Thyroid gland (tissue), 4 donors: ENCODE measurements at regions not wholly inside any gene's neighbourhood (a gene's known extent, or its start where the extent isn't known, plus 50 kb on each side); places are given as distances from the start of the nearest gene placed in this dataset.
"Not testable (repeated sequence)": the region's sequence is repeated elsewhere in the genome, so short reads cannot be mapped to it uniquely, and the experiment has no call there.

ENCODE experiments used
- DNase-seq, 2 donors: peaks; one replicate each; pipeline ENCODE4 v3.0.0-alpha.2; 2019
- H3K27ac ChIP-seq, 3 donors: fragments of 200-600 bp; sonication (generic); 1 replicate in 2 of 3; 2 replicates in 1 of 3; pipeline ENCODE4 v1.5.1; 2016 to 2019; ENCODE audit warnings: mild to moderate bottlenecking in 1 of 3, moderate library complexity in 1 of 3
- H3K27me3 ChIP-seq: fragments of 200-600 bp; sonication (generic); one replicate; pipeline ENCODE4 v1.5.1; 2019
- H3K36me3 ChIP-seq, 2 donors: fragments of 200-600 bp; sonication (generic); one replicate each; pipeline ENCODE4 v1.5.1; 2016 to 2019
- H3K4me1 ChIP-seq, 2 donors: fragments of 200-600 bp; sonication (generic); one replicate each; pipeline ENCODE4 v1.5.1; 2017 to 2019
- H3K4me3 ChIP-seq, 3 donors: fragments of 200-600 bp; sonication (generic); replicated peaks in 1 of 3; 1 replicate in 2 of 3; 2 replicates in 1 of 3; pipeline ENCODE4 v1.5.1; 2016; ENCODE audit warnings: mild to moderate bottlenecking in 1 of 3
- H3K9me3 ChIP-seq: fragments of 200-600 bp; sonication (generic); one replicate; pipeline ENCODE4 v1.5.1; 2017
- POLR2A ChIP-seq, 2 donors: fragments of 450-650 bp; IDR thresholded peaks; one replicate each; pipeline ENCODE4 v1.6.1; 2017; ENCODE audit warnings: antibody characterized with exemption in 2 of 2, mild to moderate bottlenecking in 2 of 2, moderate library complexity in 1 of 2
- WGBS, 2 donors: methylation state at CpG; one replicate each; pipeline ENCODE4 v1.1.5; 2017; 5-methylcytosine and 5-hydroxymethylcytosine counted together
- intact Hi-C: fragments of 100-400 bp; cut with DNase I; formaldehyde crosslinking; loops from one replicate; pipeline ENCODE4 v1.15.1; 2023
- TF ChIP-seq, protein P1 (sequence below), 6 experiments: fragments of 200-600 bp in 3 of 6; fragments of 450-650 bp in 3 of 6; sonication (generic) in 3 of 6; IDR thresholded peaks; one replicate each; pipeline ENCODE4 v1.5.1; 2016 to 2019; ENCODE audit warnings: antibody characterized with exemption in 6 of 6, mild to moderate bottlenecking in 2 of 6, inconsistent platforms in 1 of 6, moderate library complexity in 1 of 6

DNA sequence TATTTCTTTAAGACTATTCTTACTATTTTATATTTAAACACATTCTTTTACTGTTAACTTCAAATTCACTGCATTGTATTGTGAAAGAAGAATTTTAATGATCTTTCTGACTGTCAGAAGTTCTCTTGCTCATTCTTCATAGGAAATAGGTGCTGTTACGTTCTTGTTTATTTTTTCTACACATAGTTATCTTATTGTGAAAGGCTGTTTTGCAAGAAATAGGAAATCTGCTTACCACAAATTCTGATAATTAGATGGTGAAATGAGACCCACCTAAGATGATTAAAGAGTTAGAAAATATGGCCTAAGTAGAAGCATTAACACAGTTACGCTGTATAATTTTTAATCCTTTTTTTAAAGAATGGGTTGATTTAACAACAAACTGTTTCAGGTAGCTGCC, 316.1 kb upstream of the ZFP42 start:
- Histone ChIP-seq H3K9me3 (no peaks in the 10 kb centered on the region), H3K27me3 (no peaks in the 10 kb centered on the region), H3K36me3 (no peaks in the 10 kb centered on the region), H3K4me3 (no peak overlapping the region), H3K27ac (no peak overlapping the region), H3K4me1 (peaks cover 0 to 3% of the 10 kb centered on the region in 2 donors)
- no peak for TF ChIP-seq POLR2A (IDR thresholded peaks at IDR 0.05)
- TF ChIP-seq, protein P1, sequence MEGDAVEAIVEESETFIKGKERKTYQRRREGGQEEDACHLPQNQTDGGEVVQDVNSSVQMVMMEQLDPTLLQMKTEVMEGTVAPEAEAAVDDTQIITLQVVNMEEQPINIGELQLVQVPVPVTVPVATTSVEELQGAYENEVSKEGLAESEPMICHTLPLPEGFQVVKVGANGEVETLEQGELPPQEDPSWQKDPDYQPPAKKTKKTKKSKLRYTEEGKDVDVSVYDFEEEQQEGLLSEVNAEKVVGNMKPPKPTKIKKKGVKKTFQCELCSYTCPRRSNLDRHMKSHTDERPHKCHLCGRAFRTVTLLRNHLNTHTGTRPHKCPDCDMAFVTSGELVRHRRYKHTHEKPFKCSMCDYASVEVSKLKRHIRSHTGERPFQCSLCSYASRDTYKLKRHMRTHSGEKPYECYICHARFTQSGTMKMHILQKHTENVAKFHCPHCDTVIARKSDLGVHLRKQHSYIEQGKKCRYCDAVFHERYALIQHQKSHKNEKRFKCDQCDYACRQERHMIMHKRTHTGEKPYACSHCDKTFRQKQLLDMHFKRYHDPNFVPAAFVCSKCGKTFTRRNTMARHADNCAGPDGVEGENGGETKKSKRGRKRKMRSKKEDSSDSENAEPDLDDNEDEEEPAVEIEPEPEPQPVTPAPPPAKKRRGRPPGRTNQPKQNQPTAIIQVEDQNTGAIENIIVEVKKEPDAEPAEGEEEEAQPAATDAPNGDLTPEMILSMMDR (IDR thresholded peaks at IDR 0.05), result no peak
- DNase-seq, result no peak
- intact Hi-C loops, result no loop called here
- 84 to 88% methylated on average over 2 of the region's 2 CpGs for WGBS, 2 donors

DNA sequence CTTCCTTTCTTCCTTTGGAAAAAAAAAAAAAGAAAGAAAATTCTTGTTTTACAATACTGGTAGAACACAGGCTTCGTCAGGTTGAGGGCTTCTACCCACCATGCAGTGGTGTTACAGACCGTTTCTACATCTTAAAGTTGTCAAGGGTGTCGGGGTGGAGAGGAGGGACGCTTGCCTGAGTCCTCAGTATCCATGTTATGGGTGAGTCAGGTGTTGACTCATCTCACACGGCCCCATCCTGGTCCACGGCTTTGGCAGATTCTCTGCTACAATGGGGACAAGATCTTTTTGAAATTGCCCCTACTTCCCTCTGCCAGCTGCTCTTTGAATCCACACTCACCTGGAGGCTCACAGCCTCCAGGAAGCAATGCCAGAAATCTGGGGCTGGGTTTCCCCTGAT, 310.3 kb upstream of the ZFP42 start:
- intact Hi-C loops, result no loop called here
- no peaks in the 10 kb centered on the region for H3K4me1 ChIP-seq
- H3K27ac ChIP-seq, result no peak overlapping the region
- TF ChIP-seq, protein P1 (IDR thresholded peaks at IDR 0.05), result no peak
- TF ChIP-seq POLR2A (IDR thresholded peaks at IDR 0.05), result no peak
- H3K27me3 ChIP-seq, result no peaks in the 10 kb centered on the region
- WGBS, 2 donors, result 76 to 83% methylated on average over 6 of the region's 6 CpGs
- no peaks in the 10 kb centered on the region for H3K36me3 ChIP-seq
- no peak for DNase-seq
- H3K9me3 ChIP-seq, result no peaks in the 10 kb centered on the region
- H3K4me3 ChIP-seq, result no peak overlapping the region

DNA sequence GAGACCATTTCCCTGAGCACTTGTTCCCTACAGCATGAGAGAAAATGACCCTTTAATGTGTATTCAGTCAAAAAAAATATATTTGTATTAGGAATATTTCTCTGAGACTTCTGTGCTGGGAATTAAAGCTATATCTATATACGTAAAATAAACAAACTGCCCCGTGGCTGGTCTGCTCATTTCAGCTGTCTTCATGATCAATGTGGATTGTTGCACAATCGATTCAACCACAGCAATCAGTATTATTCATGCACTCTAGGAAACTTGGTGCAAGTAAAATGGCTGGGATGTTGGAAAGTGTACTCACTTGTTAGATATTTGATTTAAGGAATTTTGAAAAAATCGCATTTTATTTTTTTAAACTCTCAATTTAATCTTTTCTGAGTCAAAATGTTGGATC, 307.9 kb upstream of the ZFP42 start:
- no peak overlapping the region for H3K4me3 ChIP-seq
- intact Hi-C loops, result no loop called here
- no peaks in the 10 kb centered on the region for H3K4me1 ChIP-seq
- 58 to 79% methylated on average over 4 of the region's 4 CpGs for WGBS, 2 donors
- no peak for TF ChIP-seq POLR2A (IDR thresholded peaks at IDR 0.05)
- TF ChIP-seq, protein P1 (IDR thresholded peaks at IDR 0.05), result no peak
- no peaks in the 10 kb centered on the region for H3K36me3 ChIP-seq
- no peaks in the 10 kb centered on the region for H3K9me3 ChIP-seq
- no peak overlapping the region for H3K27ac ChIP-seq
- no peaks in the 10 kb centered on the region for H3K27me3 ChIP-seq
- no peak for DNase-seq

DNA sequence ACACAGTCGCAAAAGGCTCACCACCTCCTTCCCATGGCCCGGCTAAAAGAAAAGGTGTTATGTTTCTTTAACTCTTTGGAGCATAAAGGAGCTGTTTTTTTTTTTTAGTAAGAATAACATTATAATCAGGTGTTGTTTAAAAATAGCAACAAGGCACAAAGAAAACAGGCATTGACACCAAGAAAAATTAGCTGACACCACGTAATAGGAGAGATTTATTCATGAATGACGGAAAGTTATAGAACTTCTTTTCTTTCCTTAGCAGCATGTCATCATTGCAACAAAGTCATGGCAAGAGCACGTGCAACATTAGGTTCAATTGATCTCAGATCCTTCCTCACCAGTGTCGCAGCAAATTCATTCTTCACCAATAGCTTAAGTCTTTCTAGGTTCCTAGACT, 302.9 kb upstream of the ZFP42 start:
- no peak for TF ChIP-seq POLR2A (IDR thresholded peaks at IDR 0.05)
- TF ChIP-seq, protein P1 (IDR thresholded peaks at IDR 0.05), result no peak
- no peaks in the 10 kb centered on the region for H3K36me3 ChIP-seq
- H3K27ac ChIP-seq, result no peak overlapping the region
- intact Hi-C loops, result no loop called here
- H3K4me3 ChIP-seq, result no peak overlapping the region
- WGBS, 2 donors, result 57 to 76% methylated on average over 6 of the region's 6 CpGs
- DNase-seq, result no peak
- no peaks in the 10 kb centered on the region for H3K27me3 ChIP-seq
- no peaks in the 10 kb centered on the region for H3K4me1 ChIP-seq
- H3K9me3 ChIP-seq, result no peaks in the 10 kb centered on the region

DNA sequence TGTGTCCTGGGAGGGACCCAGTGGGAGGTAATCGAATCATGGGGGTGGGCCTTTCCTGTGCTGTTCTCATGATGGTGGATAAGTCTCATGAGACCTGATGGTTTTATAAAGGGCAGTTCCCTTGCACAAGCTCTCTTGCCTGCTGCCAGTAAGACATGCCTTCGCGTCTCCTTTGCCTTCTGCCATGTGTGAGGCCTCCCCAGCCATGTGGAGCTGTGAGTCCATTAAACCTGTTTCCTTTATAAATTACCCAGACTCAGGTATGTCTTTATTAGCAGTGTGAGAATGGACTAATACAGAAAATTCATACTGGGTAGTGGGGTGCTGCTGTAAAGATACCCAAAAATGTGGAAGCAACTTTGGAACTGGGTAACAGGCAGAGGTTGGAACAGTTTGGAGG, 300.0 kb upstream of the ZFP42 start:
- H3K9me3 ChIP-seq, H3K4me1 ChIP-seq, intact Hi-C loops, H3K36me3 ChIP-seq, H3K27me3 ChIP-seq, H3K4me3 ChIP-seq, H3K27ac ChIP-seq, DNase-seq: not testable (repeated sequence)
- 87 to 92% methylated on average over 3 of the region's 3 CpGs for WGBS, 2 donors

DNA sequence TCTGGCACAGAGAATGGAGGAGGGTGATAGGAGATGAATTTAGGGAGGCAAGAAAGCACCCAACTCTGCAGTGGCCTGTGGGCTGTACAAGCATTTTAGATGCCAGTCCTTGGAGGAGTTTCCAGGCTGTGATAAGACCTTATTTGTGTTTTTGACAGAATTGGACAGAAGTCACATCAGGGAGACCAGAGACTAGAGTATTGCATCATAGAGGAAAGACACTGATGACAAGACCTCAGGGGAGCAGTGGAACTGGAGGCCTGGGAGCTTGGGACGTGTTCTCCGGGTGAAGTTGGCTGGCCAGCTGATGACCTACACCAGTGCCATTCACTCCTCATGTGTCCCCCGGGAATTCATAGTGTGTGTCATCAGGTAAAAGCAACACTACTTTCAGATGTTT, 284.0 kb upstream of the ZFP42 start:
- TF ChIP-seq, protein P1 (IDR thresholded peaks at IDR 0.05), result no peak
- no peak for TF ChIP-seq POLR2A (IDR thresholded peaks at IDR 0.05)
- Histone ChIP-seq H3K36me3 (no peaks in the 10 kb centered on the region), H3K4me1 (no peaks in the 10 kb centered on the region), H3K27me3 (no peaks in the 10 kb centered on the region), H3K27ac (no peak overlapping the region), H3K4me3 (no peak overlapping the region), H3K9me3 (no peaks in the 10 kb centered on the region)
- WGBS, 2 donors, result 82 to 90% methylated on average over 3 of the region's 3 CpGs
- DNase-seq, result no peak
- intact Hi-C loops, result no loop called here
